Vagina (tissue), 2 donors: ENCODE measurements at regions not wholly inside any gene's neighbourhood (a gene's known extent, or its start where the extent isn't known, plus 50 kb on each side); places are given as distances from the start of the nearest gene placed in this dataset.

ENCODE experiments used
- DNase-seq, 2 donors: peaks; one replicate each; pipeline ENCODE4 v3.0.0-alpha.2; 2017; ENCODE audit errors: extremely low spot score in 2 of 2
- H3K27ac ChIP-seq: fragments of 200-600 bp; sonication (generic); one replicate; pipeline ENCODE4 v1.5.1; 2019
- H3K27me3 ChIP-seq: fragments of 200-600 bp; sonication (generic); one replicate; pipeline ENCODE4 v1.5.1; 2019
- H3K36me3 ChIP-seq, 2 donors: fragments of 200-600 bp; sonication (generic); one replicate each; pipeline ENCODE4 v1.5.1; 2017 to 2019
- H3K4me1 ChIP-seq: fragments of 200-600 bp; sonication (generic); one replicate; pipeline ENCODE4 v1.5.1; 2019
- H3K4me3 ChIP-seq, 2 donors: fragments of 200-600 bp; sonication (generic); 1 replicate in 1 of 2; 2 replicates in 1 of 2; pipeline ENCODE4 v1.5.1; 2016 to 2019
- H3K9me3 ChIP-seq: fragments of 200-600 bp; sonication (generic); one replicate; pipeline ENCODE4 v1.5.1; 2019
- POLR2A ChIP-seq, 2 donors: fragments of 450-650 bp; IDR thresholded peaks; one replicate each; pipeline ENCODE4 v1.6.1; 2017; ENCODE audit warnings: antibody characterized with exemption in 2 of 2, mild to moderate bottlenecking in 2 of 2, moderate library complexity in 2 of 2
- POLR2AphosphoS5 ChIP-seq, 2 donors: sonication (generic); formaldehyde crosslinking; IDR thresholded peaks; one replicate each; pipeline ENCODE4 v1.9.0; 2017; ENCODE audit warnings: antibody characterized with exemption in 2 of 2, mild to moderate bottlenecking in 2 of 2, low read depth in 1 of 2; ENCODE audit not compliant: insufficient read depth in 1 of 2
- intact Hi-C: fragments of 100-400 bp; cut with DNase I; formaldehyde crosslinking; loops from one replicate; pipeline ENCODE4 v1.15.1; 2023
- TF ChIP-seq, protein P1 (sequence below), 3 experiments: fragments of 450-650 bp in 2 of 3; fragments of 200-600 bp in 1 of 3; sonication (generic) in 1 of 3; IDR thresholded peaks; one replicate each; pipeline ENCODE4 v1.5.1; 2017 to 2019; ENCODE audit warnings: antibody characterized with exemption in 3 of 3, mild to moderate bottlenecking in 2 of 3, moderate library complexity in 2 of 3

DNA sequence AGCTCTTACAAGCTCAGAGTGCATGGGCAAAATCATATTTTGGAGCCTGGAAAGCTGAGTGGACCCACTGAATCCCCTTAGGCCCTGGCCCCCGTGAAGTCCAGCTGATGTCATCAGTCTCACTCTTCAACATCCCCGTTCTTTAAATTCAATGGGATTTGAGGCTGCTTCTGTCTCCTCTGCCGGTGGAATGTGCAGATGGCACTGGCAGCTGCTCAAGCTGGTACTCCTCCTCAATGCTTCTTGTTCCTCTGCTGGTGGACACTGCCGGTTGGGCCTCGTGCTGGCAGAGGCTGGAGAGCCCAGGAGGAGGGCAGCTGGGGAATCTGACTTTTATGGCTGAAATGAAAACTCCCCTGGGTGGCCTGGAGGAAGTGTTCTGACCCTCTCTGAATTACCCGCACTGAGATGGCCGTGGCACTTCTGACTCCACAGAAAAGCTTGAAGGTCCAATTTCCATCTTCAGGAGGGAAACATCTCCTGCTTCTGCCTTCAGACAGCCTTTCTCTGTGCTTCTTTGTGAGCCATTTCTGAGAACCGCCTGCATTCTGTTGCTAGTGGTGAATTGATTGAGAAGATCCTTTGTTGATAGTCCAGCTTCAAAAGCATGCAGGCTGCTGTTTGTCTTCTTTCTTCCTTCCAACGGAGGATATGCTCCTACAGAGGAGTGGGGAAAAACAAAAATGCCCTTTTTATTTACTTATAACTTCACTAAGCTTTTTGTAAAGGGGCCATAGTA is 298.9 kb downstream of the TMEM38B start:
- Histone ChIP-seq H3K27ac (no peak overlapping the region), H3K4me1 (no peaks in the 10 kb centered on the region), H3K27me3 (no peaks in the 10 kb centered on the region), H3K9me3 (no peaks in the 10 kb centered on the region), H3K4me3 (no peak overlapping the region), H3K36me3 (no peaks in the 10 kb centered on the region)
- TF ChIP-seq POLR2A (IDR thresholded peaks at IDR 0.05) (no peak), POLR2AphosphoS5 (IDR thresholded peaks at IDR 0.05; ENCODE audit: insufficient read depth in 1 of 2, low read depth in 1 of 2) (no peak)
- TF ChIP-seq, protein P1, sequence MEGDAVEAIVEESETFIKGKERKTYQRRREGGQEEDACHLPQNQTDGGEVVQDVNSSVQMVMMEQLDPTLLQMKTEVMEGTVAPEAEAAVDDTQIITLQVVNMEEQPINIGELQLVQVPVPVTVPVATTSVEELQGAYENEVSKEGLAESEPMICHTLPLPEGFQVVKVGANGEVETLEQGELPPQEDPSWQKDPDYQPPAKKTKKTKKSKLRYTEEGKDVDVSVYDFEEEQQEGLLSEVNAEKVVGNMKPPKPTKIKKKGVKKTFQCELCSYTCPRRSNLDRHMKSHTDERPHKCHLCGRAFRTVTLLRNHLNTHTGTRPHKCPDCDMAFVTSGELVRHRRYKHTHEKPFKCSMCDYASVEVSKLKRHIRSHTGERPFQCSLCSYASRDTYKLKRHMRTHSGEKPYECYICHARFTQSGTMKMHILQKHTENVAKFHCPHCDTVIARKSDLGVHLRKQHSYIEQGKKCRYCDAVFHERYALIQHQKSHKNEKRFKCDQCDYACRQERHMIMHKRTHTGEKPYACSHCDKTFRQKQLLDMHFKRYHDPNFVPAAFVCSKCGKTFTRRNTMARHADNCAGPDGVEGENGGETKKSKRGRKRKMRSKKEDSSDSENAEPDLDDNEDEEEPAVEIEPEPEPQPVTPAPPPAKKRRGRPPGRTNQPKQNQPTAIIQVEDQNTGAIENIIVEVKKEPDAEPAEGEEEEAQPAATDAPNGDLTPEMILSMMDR (IDR thresholded peaks at IDR 0.05), result no peak
- intact Hi-C loops, result no loop called here
- no peak for DNase-seq

DNA sequence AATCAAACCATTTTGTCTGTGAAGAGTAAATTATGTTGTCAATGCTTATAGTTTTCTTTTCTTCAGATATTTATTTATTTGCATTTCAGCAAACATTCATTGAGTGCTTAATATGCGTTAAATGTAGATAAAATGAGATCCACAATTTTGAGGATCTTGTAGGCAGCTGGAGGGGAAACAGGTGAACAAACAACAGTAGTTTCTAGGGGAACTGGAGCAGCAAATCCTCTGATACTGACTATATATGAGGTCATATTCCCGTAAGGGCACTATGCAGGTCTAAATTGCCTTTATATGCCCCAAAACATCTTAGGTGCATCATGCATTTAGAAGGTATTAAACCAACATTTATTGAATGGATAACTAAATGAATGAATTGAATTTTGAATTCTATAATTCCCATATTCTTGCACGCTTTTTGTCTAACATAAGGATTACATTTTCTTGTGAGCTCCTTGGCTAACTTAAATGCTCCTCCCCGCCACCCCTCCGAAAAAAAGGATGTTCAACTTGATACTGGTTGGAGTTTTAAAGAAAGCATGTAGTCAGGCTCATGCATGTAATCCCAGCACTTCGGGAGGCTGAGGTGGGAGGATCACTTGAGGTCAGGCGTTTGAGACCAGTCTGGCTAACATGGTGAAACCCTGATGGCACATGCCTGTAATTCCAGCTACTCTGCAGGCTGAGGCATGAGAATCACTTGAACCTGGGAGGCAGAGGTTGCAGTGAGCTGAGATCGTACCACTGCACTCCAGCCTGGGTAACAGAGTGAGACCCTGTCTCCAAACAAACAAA is 299.8 kb downstream of the TMEM38B start:
- no peaks in the 10 kb centered on the region for H3K4me1 ChIP-seq
- intact Hi-C loops, result no loop called here
- no peak overlapping the region for H3K27ac ChIP-seq
- TF ChIP-seq POLR2AphosphoS5 (IDR thresholded peaks at IDR 0.05; ENCODE audit: insufficient read depth in 1 of 2, low read depth in 1 of 2) (no peak), POLR2A (IDR thresholded peaks at IDR 0.05) (no peak)
- TF ChIP-seq, protein P1 (IDR thresholded peaks at IDR 0.05), result no peak
- H3K4me3 ChIP-seq, result no peak overlapping the region
- DNase-seq, result no peak
- H3K9me3 ChIP-seq, result no peaks in the 10 kb centered on the region
- no peaks in the 10 kb centered on the region for H3K36me3 ChIP-seq
- no peaks in the 10 kb centered on the region for H3K27me3 ChIP-seq

- intact Hi-C loops, result no loop called here
- H3K36me3 ChIP-seq, result no peaks in the 10 kb centered on the region
- no peak overlapping the region for H3K4me3 ChIP-seq
- no peaks in the 10 kb centered on the region for H3K4me1 ChIP-seq
- H3K27me3 ChIP-seq, result no peaks in the 10 kb centered on the region
- DNase-seq, result no peak
- TF ChIP-seq POLR2AphosphoS5 (IDR thresholded peaks at IDR 0.05; ENCODE audit: insufficient read depth in 1 of 2, low read depth in 1 of 2), result no peak
- TF ChIP-seq, protein P1 (IDR thresholded peaks at IDR 0.05), result no peak
- no peak for TF ChIP-seq POLR2A (IDR thresholded peaks at IDR 0.05)
- H3K27ac ChIP-seq, result no peak overlapping the region
- no peaks in the 10 kb centered on the region for H3K9me3 ChIP-seq
Measured at GRCh38 chr9:105994970-105995369, 300.6 kb downstream of the TMEM38B start.

- DNase-seq, result no peak
- Histone ChIP-seq H3K27me3 (no peaks in the 10 kb centered on the region), H3K4me1 (no peaks in the 10 kb centered on the region), H3K4me3 (no peak overlapping the region), H3K9me3 (no peaks in the 10 kb centered on the region), H3K36me3 (no peaks in the 10 kb centered on the region), H3K27ac (no peak overlapping the region)
- intact Hi-C loops, result no loop called here
- TF ChIP-seq, protein P1 (IDR thresholded peaks at IDR 0.05), result no peak
- TF ChIP-seq POLR2AphosphoS5 (IDR thresholded peaks at IDR 0.05; ENCODE audit: insufficient read depth in 1 of 2, low read depth in 1 of 2) (no peak), POLR2A (IDR thresholded peaks at IDR 0.05) (no peak)
Measured at GRCh38 chr9:106017198-106017740, 322.9 kb downstream of the TMEM38B start.
